ENCODE measurements at regions not wholly inside any gene's neighbourhood (a gene's known extent, or its start where the extent isn't known, plus 50 kb on each side); places are given as distances from the start of the nearest gene placed in this dataset.

DNA sequence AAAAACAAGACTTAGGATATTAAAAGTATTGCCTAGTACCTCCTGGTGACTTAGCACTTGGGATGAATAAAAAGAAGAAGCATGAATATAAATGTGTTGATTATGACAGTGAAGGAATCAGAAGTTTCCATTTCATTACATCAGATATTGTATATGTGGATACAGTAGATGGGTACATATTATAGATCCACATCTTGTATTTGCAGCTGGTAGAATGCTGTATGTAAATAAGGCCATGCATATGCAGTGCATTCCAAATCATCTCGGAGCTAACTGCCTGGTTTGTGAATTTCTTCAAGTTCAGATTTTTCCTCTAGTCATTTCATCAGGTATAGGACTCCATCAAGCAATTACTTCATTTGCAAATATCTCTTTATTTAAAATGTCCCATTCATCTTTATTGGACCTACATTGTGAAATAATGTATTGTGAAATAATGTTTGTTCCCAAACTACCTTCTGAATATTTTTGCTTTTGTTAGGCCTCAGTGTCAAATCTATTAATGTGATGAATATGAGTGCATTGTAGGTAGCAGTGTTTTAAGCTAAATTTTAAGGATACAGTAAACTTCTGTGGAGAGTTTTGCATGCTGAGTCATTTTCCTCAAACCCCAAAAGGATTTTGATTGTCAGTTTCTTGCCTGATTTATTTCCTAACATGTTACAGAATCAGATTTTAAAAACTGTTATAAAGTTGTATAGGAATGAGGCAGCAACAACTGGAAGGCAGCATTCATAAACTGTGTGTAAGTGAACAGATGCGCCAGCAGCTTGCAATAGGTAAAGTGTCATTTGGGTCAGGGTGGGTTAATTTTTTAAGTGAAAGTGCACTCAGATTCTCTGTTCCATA lies 370.8 kb upstream of the RIOK2 start:
- Histone ChIP-seq H4K20me1 (ENCODE audit: insufficient read depth, poor library complexity, severe bottlenecking) (no peaks in the 10 kb centered on the region), H3K4me3 (no peak overlapping the region), H3K27ac (no peak overlapping the region), H3K9me2 (replicated peaks; ENCODE audit: insufficient read depth) (no peaks in the 10 kb centered on the region), H3K27me3 (no peaks in the 10 kb centered on the region), H3K9me3 (ENCODE audit: low read depth) (no peaks in the 10 kb centered on the region), H3K4me1 (ENCODE audit: insufficient read depth) (no peaks in the 10 kb centered on the region), H2AFZ (no peak overlapping the region), H3K79me2 (no peaks in the 10 kb centered on the region), H3K4me2 (no peak overlapping the region), H3K36me3 (replicated peaks; ENCODE audit: insufficient read depth, low read depth) (no peaks in the 10 kb centered on the region)
- 80% methylated on average over 2 of the region's 2 CpGs for WGBS (ENCODE audit: low lambda C conversion rate, missing lambda C conversion rate)
- no peak for DNase-seq (ENCODE audit: low spot score)
- no peak for TF ChIP-seq EZH2 (IDR thresholded peaks at IDR 0.05; ENCODE audit: borderline replicate concordance)
- TF ChIP-seq, protein P1, sequence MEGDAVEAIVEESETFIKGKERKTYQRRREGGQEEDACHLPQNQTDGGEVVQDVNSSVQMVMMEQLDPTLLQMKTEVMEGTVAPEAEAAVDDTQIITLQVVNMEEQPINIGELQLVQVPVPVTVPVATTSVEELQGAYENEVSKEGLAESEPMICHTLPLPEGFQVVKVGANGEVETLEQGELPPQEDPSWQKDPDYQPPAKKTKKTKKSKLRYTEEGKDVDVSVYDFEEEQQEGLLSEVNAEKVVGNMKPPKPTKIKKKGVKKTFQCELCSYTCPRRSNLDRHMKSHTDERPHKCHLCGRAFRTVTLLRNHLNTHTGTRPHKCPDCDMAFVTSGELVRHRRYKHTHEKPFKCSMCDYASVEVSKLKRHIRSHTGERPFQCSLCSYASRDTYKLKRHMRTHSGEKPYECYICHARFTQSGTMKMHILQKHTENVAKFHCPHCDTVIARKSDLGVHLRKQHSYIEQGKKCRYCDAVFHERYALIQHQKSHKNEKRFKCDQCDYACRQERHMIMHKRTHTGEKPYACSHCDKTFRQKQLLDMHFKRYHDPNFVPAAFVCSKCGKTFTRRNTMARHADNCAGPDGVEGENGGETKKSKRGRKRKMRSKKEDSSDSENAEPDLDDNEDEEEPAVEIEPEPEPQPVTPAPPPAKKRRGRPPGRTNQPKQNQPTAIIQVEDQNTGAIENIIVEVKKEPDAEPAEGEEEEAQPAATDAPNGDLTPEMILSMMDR (IDR thresholded peaks at IDR 0.05; ENCODE audit: poor library complexity) = no peak
- TF ChIP-seq EZH2phosphoT487 (IDR thresholded peaks at IDR 0.05; ENCODE audit: low read depth, severe bottlenecking, unreplicated experiment) = no peak

DNA sequence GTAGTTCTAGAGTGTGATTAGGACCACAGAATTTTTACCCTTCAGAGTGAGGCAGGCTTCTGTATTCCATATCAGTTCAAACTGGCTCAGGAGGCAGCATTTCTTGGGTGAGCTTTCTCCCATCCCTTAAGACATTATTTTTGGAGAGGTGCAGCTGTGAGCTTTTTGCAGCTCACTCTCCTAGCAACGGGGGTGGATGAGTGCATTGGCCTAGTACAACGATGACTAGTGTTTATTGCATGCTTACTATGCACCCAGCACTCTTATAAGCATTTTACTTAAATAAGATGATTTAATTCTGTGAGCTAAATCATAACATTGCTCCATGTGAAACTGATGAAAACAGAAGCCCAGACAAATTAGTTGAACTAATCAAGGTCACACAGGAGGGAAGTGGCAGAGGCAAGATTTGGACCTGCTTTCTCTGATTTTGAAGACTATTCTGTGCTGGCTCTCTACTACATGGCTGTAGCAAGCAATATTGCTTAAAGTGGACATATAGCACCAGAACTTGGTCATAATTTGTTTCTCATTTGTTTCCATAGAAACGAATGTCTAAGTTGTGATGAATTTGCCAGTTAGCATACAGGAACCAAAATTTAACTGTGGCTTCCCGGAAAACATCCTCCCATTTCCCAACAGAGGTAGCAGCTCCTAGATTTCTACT lies 372.1 kb upstream of the RIOK2 start:
- TF ChIP-seq EZH2phosphoT487 (IDR thresholded peaks at IDR 0.05; ENCODE audit: low read depth, severe bottlenecking, unreplicated experiment) (no peak), EZH2 (IDR thresholded peaks at IDR 0.05; ENCODE audit: borderline replicate concordance) (no peak)
- TF ChIP-seq, protein P1 (IDR thresholded peaks at IDR 0.05; ENCODE audit: poor library complexity) = no peak
- no peak overlapping the region for H3K4me3 ChIP-seq
- 73% methylated on average over 4 of the region's 4 CpGs for WGBS (ENCODE audit: low lambda C conversion rate, missing lambda C conversion rate)
- no peaks in the 10 kb centered on the region for H4K20me1 ChIP-seq (ENCODE audit: insufficient read depth, poor library complexity, severe bottlenecking)
- H3K4me2 ChIP-seq = no peak overlapping the region
- H2AFZ ChIP-seq = no peak overlapping the region
- no peaks in the 10 kb centered on the region for H3K4me1 ChIP-seq (ENCODE audit: insufficient read depth)
- H3K9me2 ChIP-seq (replicated peaks; ENCODE audit: insufficient read depth) = no peaks in the 10 kb centered on the region
- no peak for DNase-seq (ENCODE audit: low spot score)
- H3K27me3 ChIP-seq = no peaks in the 10 kb centered on the region
- no peaks in the 10 kb centered on the region for H3K36me3 ChIP-seq (replicated peaks; ENCODE audit: insufficient read depth, low read depth)
- H3K27ac ChIP-seq = no peak overlapping the region
- H3K79me2 ChIP-seq = no peaks in the 10 kb centered on the region
- no peaks in the 10 kb centered on the region for H3K9me3 ChIP-seq (ENCODE audit: low read depth)

DNA sequence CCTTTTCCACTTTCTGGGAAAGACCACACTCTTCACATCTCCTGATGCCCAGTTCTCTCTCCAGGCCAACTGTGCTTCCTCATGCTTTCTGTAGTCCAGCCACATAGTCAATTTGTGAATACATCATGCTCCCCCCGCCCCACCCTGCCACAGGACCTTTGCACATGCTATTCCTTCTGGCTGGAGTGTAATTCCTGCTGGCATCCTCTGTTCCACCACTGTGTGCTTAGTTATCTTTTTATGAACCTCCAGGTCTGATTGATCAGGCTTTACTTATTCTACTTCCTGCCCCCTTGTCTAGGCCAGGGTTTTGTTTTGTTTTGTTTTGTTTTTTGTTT lies 372.6 kb upstream of the RIOK2 start:
- Histone ChIP-seq H3K36me3 (replicated peaks; ENCODE audit: insufficient read depth, low read depth) (no peaks in the 10 kb centered on the region), H4K20me1 (ENCODE audit: insufficient read depth, poor library complexity, severe bottlenecking) (no peaks in the 10 kb centered on the region), H3K27me3 (no peaks in the 10 kb centered on the region), H2AFZ (no peak overlapping the region), H3K9me2 (replicated peaks; ENCODE audit: insufficient read depth) (no peaks in the 10 kb centered on the region), H3K4me2 (no peak overlapping the region), H3K4me3 (no peak overlapping the region), H3K27ac (no peak overlapping the region), H3K79me2 (no peaks in the 10 kb centered on the region), H3K9me3 (ENCODE audit: low read depth) (no peaks in the 10 kb centered on the region), H3K4me1 (ENCODE audit: insufficient read depth) (no peaks in the 10 kb centered on the region)
- no peak for TF ChIP-seq EZH2 (IDR thresholded peaks at IDR 0.05; ENCODE audit: borderline replicate concordance)
- TF ChIP-seq, protein P1 (IDR thresholded peaks at IDR 0.05; ENCODE audit: poor library complexity) = no peak
- TF ChIP-seq EZH2phosphoT487 (IDR thresholded peaks at IDR 0.05; ENCODE audit: low read depth, severe bottlenecking, unreplicated experiment) = no peak
- DNase-seq (ENCODE audit: low spot score) = no peak
- 88% methylated on average over 1 of the region's 1 CpG for WGBS (ENCODE audit: low lambda C conversion rate, missing lambda C conversion rate)
